Prostate gland (tissue), 2 donors: ENCODE measurements at regions not wholly inside any gene's neighbourhood (a gene's known extent, or its start where the extent isn't known, plus 50 kb on each side); places are given as distances from the start of the nearest gene placed in this dataset.
"Not testable (repeated sequence)": the region's sequence is repeated elsewhere in the genome, so short reads cannot be mapped to it uniquely, and the experiment has no call there.

ENCODE experiments used
- DNase-seq: peaks from one replicate; pipeline ENCODE4 v3.0.0-alpha.2; 2019; ENCODE audit warnings: low spot score
- H3K27ac ChIP-seq, 2 donors: fragments of 200-600 bp; sonication (generic); 2 replicates each; pipeline ENCODE4 v1.5.1; 2017 to 2019
- H3K27me3 ChIP-seq: fragments of 200-600 bp; sonication (generic); replicated peaks from 2 replicates; pipeline ENCODE4 v1.5.1; 2019; ENCODE audit not compliant: insufficient read depth
- H3K36me3 ChIP-seq, 2 donors: fragments of 200-600 bp; sonication (generic); 1 replicate in 1 of 2; 2 replicates in 1 of 2; pipeline versions ENCODE4 v1.5.1 to v1.8.1; 2017 to 2019
- H3K4me1 ChIP-seq: fragments of 200-600 bp; sonication (generic); replicated peaks from 2 replicates; pipeline ENCODE4 v1.5.1; 2019
- H3K4me3 ChIP-seq, 2 donors: fragments of 200-600 bp; sonication (generic); 2 replicates each; pipeline ENCODE4 v1.5.1; 2017 to 2019
- H3K9me3 ChIP-seq: fragments of 200-600 bp; sonication (generic); 2 replicates; pipeline ENCODE4 v1.5.1; 2017
- POLR2A ChIP-seq: fragments of 450-650 bp; IDR thresholded peaks from one replicate; pipeline ENCODE4 v1.6.1; 2016; ENCODE audit warnings: antibody characterized with exemption, mild to moderate bottlenecking
- POLR2AphosphoS5 ChIP-seq: sonication (generic); formaldehyde crosslinking; IDR thresholded peaks from one replicate; pipeline ENCODE4 v1.6.1; 2017; ENCODE audit warnings: antibody characterized with exemption
- WGBS: methylation state at CpG from one replicate; pipeline ENCODE4 v1.1.5; 2018; 5-methylcytosine and 5-hydroxymethylcytosine counted together
- intact Hi-C: fragments of 100-400 bp; cut with DNase I; formaldehyde crosslinking; loops from one replicate; pipeline ENCODE4 v1.14.2; 2022
- TF ChIP-seq, protein P1 (sequence below), 4 experiments: fragments of 200-600 bp in 2 of 4; fragments of 450-650 bp in 2 of 4; sonication (generic) in 2 of 4; IDR thresholded peaks; 1 replicate in 3 of 4; 2 replicates in 1 of 4; pipeline ENCODE4 v1.5.1; 2016 to 2019; ENCODE audit warnings: antibody characterized with exemption in 4 of 4, mild to moderate bottlenecking in 2 of 4, moderate library complexity in 2 of 4

DNA sequence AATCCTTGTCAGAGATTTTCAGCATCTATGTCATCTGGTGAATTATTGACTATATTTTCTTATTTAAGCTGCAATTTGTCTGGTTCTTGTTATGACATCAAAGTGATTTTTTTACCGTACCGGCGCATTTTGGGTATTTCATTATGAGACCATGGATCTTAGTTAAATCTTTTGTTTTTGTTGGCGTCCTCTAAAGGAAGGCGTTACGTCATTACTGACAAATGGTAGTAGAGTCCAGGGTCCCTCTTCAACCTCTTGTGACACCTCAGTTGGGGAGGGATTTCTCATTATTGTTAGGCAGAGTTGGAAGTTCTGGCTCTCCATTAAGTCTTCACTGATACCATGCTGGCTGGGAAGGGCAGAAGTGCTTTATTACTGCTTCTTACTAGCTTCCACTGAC, 175.8 kb upstream of the MMADHC start:
- TF ChIP-seq POLR2A (no peak), POLR2AphosphoS5 (no peak)
- TF ChIP-seq, protein P1, sequence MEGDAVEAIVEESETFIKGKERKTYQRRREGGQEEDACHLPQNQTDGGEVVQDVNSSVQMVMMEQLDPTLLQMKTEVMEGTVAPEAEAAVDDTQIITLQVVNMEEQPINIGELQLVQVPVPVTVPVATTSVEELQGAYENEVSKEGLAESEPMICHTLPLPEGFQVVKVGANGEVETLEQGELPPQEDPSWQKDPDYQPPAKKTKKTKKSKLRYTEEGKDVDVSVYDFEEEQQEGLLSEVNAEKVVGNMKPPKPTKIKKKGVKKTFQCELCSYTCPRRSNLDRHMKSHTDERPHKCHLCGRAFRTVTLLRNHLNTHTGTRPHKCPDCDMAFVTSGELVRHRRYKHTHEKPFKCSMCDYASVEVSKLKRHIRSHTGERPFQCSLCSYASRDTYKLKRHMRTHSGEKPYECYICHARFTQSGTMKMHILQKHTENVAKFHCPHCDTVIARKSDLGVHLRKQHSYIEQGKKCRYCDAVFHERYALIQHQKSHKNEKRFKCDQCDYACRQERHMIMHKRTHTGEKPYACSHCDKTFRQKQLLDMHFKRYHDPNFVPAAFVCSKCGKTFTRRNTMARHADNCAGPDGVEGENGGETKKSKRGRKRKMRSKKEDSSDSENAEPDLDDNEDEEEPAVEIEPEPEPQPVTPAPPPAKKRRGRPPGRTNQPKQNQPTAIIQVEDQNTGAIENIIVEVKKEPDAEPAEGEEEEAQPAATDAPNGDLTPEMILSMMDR (IDR thresholded peaks at IDR 0.05): no peak
- 83% methylated on average over 6 of the region's 6 CpGs for WGBS
- no peak for DNase-seq
- no peak overlapping the region for H3K4me3 ChIP-seq
- no peaks in the 10 kb centered on the region for H3K4me1 ChIP-seq
- intact Hi-C loops: no loop called here
- H3K9me3 ChIP-seq: no peaks in the 10 kb centered on the region
- H3K27me3 ChIP-seq: no peaks in the 10 kb centered on the region
- H3K27ac ChIP-seq: no peak overlapping the region
- H3K36me3 ChIP-seq: no peaks in the 10 kb centered on the region

DNA sequence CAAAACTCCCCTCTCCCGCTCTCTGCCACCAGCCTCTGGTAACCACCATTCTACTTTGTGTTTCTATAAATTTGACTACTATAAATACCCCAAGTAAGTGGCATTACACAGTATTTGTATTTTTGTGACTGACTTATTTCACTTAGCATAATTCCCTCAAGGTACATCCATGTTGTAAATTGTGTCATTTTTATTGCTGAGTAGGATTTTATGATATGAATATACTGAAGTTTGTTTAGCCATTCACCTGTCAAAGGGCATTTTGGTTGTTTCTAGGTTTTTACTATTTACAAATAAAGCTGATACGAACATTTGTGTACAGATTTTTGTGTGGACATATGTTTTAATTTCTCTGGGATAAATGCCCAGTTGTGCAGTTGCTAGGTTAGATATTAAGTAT, 174.0 kb upstream of the MMADHC start:
- 73% methylated on average over 2 of the region's 2 CpGs for WGBS
- intact Hi-C loops: no loop called here
- no peaks in the 10 kb centered on the region for H3K4me1 ChIP-seq
- TF ChIP-seq, protein P1 (IDR thresholded peaks at IDR 0.05): no peak
- TF ChIP-seq POLR2A (no peak), POLR2AphosphoS5 (no peak)
- H3K27me3 ChIP-seq: no peaks in the 10 kb centered on the region
- H3K9me3 ChIP-seq: no peaks in the 10 kb centered on the region
- H3K36me3 ChIP-seq: no peaks in the 10 kb centered on the region
- H3K27ac ChIP-seq: no peak overlapping the region
- no peak overlapping the region for H3K4me3 ChIP-seq
- DNase-seq: no peak

DNA sequence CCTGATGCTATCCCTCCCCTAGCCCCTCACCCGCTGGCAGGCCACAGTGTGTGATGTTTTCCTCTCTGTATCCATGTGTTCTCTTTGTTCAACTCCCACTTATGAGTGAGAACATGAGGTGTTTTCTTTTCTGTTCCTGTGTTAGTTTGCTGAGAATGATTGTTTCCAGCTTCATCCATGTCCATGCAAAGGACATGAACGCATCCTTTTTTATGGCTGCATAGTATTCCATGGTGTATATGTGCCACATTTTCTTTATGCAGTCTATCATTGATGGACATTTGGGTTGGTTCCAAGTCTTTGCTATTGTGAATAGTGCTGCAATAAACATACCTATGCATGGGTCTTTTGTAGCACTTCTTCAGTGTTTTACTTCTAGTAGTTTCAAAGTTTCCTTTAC, 171.8 kb upstream of the MMADHC start:
- H3K36me3 ChIP-seq, H3K27me3 ChIP-seq, H3K27ac ChIP-seq, H3K4me1 ChIP-seq, H3K9me3 ChIP-seq, DNase-seq, intact Hi-C loops, H3K4me3 ChIP-seq: not testable (repeated sequence)
- 93% methylated on average over 2 of the region's 2 CpGs for WGBS

DNA sequence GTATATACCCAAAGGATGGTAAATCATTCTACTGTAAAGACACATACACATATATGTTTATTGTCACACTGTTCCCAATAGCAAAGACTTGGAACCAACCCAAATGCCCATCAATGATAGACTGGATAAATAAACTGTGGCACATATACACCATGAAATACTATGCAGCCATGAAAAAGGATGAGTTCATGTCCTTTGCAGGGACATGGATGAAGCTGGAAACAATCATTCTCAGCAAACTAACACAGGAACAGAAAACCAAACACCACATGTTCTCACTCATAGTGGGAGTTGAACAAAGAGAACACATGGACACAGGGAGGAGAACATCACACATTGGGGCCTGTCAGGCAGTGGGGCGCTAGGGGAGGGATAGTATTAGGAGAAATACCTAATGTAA, 167.1 kb upstream of the MMADHC start:
- H3K27ac ChIP-seq, H3K27me3 ChIP-seq, DNase-seq, H3K4me1 ChIP-seq, H3K36me3 ChIP-seq, H3K4me3 ChIP-seq, H3K9me3 ChIP-seq, intact Hi-C loops: not testable (repeated sequence)
- WGBS: 92% methylated on average over 1 of the region's 1 CpG

DNA sequence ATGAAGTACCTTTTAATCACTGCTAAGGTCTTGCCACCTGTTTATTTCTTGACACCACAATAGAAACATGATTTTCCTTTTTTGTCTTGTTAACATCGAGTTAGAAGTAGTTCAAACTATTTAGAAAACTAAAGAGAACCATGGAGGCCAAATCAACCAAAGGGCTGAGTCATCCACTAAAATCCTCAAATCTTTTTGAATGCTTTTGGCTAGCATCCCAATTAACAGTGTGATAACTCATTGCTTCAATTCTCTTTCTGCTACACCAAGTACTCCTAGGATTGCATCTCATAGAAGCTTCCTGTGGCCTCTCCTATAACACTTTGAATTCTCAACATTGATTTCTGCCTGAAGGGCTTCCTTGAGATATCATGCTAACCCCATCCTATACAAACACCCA, 159.9 kb upstream of the MMADHC start:
- intact Hi-C loops: no loop called here
- Histone ChIP-seq H3K9me3 (no peaks in the 10 kb centered on the region), H3K36me3 (no peaks in the 10 kb centered on the region), H3K4me3 (no peak overlapping the region), H3K4me1 (no peaks in the 10 kb centered on the region), H3K27ac (no peak overlapping the region), H3K27me3 (no peaks in the 10 kb centered on the region)
- TF ChIP-seq, protein P1 (IDR thresholded peaks at IDR 0.05): no peak
- no peak for TF ChIP-seq POLR2AphosphoS5
- no peak for TF ChIP-seq POLR2A
- DNase-seq: no peak
- 56% methylated on average over 1 of the region's 1 CpG for WGBS

DNA sequence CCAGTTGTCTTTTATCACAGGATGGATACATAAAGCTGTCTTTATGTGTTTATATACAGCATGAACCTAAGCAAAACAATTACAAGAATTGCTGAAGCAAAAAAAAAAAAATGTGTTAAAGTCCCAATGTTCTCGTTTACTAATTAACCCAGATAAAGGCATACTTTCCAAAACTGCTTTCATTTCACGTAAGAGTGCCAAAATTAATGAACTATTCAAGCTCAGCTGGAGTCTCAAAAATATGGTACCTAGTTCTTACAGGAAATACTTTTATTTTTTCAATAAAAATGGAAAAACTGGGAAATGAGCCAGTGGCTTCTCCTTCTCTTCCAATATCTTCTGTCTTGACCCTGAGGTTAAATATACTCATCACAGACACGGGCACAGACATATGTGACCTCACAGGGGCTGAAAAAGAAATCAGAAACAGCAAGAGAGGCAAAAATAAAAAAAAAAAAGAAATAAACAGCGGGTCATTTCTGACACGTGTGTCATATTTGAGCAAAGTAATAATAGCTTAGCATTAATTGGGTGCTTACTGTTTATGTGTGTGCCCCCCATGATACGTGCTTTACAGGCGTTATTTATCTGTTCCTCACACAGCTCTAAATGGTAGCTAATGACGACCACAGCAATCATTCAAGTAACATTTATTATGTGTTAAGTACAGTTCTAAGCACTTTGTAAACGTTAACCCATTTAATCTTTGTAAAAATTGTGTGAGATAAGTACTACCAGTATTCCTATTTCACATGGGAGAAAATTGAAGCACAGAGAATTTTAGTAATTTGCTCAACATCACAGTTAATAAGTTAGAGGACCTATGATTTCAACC, 158.0 kb upstream of the MMADHC start:
- Histone ChIP-seq H3K27me3 (no peaks in the 10 kb centered on the region), H3K4me1 (no peaks in the 10 kb centered on the region), H3K4me3 (no peak overlapping the region), H3K27ac (no peak overlapping the region), H3K36me3 (no peaks in the 10 kb centered on the region), H3K9me3 (no peaks in the 10 kb centered on the region)
- WGBS: 68% methylated on average over 9 of the region's 9 CpGs
- intact Hi-C loops: no loop called here
- no peak for DNase-seq
- TF ChIP-seq, protein P1 (IDR thresholded peaks at IDR 0.05): no peak
- TF ChIP-seq POLR2AphosphoS5 (no peak), POLR2A (no peak)
